CD4-positive, alpha-beta T cell (primary cell): ENCODE measurements at regions not wholly inside any gene's neighbourhood (a gene's known extent, or its start where the extent isn't known, plus 50 kb on each side); places are given as distances from the start of the nearest gene placed in this dataset.

Experiments used
- ATAC-seq: fragments of 200-7000 bp; cut with Tn5 transposase; one replicate; pipeline ENCODE4 v1.10.0; 2022; ENCODE audit warnings: mild to moderate bottlenecking; ENCODE audit not compliant: poor library complexity
- CTCF ChIA-PET: fragments of 350-600 bp; sonication (Branson Sonifier 250); formaldehyde crosslinking; loops from one replicate; lab custom pipeline; 2021; ENCODE audit warnings: antibody characterized with exemption, inconsistent platforms; lab: Charles Lee
- POLR2A ChIA-PET: fragments of 350-600 bp; sonication (Branson Sonifier 250); formaldehyde crosslinking; loops from one replicate; lab custom pipeline; 2021; ENCODE audit warnings: antibody characterized with exemption, inconsistent platforms; lab: Charles Lee
- DNase-seq, 14 experiments: peaks; one replicate each; pipeline ENCODE4 v3.0.0-alpha.2; 2013 to 2020; ENCODE audit warnings: mixed read lengths in 2 of 14
- H3K27ac ChIP-seq, 2 donors: one replicate each; pipeline versions ENCODE4 v1.5.1 to v1.7.0; 2013; ENCODE audit warnings: low read length in 2 of 2, low read depth in 1 of 2, mild to moderate bottlenecking in 1 of 2
- H3K27me3 ChIP-seq, 2 experiments: 1 replicate in 1 of 2; 2 replicates in 1 of 2; pipeline versions ENCODE4 v1.6.1 to v1.7.0; 2013; ENCODE audit warnings: low read length in 2 of 2, control low read depth in 1 of 2, mild to moderate bottlenecking in 1 of 2, moderate library complexity in 1 of 2; ENCODE audit not compliant: insufficient read depth in 2 of 2, control insufficient read depth in 1 of 2
- H3K36me3 ChIP-seq: one replicate; pipeline ENCODE4 v1.6.1; 2013; ENCODE audit warnings: low read length, control low read depth; ENCODE audit not compliant: insufficient read depth
- H3K4me1 ChIP-seq: one replicate; pipeline ENCODE4 v1.6.1; 2013; ENCODE audit warnings: low read length, control low read depth; ENCODE audit not compliant: insufficient read depth
- H3K4me3 ChIP-seq: one replicate; pipeline ENCODE4 v1.5.1; 2013; ENCODE audit warnings: mild to moderate bottlenecking, low read length, moderate library complexity
- H3K9me3 ChIP-seq, 2 experiments: 1 replicate in 1 of 2; 2 replicates in 1 of 2; pipeline versions ENCODE4 v1.6.1 to v1.7.0; 2013; ENCODE audit warnings: low read length in 2 of 2, mild to moderate bottlenecking in 2 of 2, control low read depth in 1 of 2, moderate library complexity in 1 of 2; ENCODE audit not compliant: control insufficient read depth in 1 of 2, insufficient read depth in 1 of 2
- H3K27ac Mint-ChIP-seq: one replicate; pipeline ENCODE4 v1.8.0; 2020; ENCODE audit warnings: mixed read lengths
- H3K27me3 Mint-ChIP-seq: one replicate; pipeline ENCODE4 v1.8.0; 2021; ENCODE audit warnings: mixed read lengths
- H3K36me3 Mint-ChIP-seq: one replicate; pipeline ENCODE4 v1.8.0; 2021; ENCODE audit warnings: low read depth, mixed read lengths
- H3K4me1 Mint-ChIP-seq: one replicate; pipeline ENCODE4 v1.8.0; 2021; ENCODE audit warnings: low read depth, mixed read lengths
- H3K4me3 Mint-ChIP-seq: one replicate; pipeline ENCODE4 v1.8.0; 2020; ENCODE audit warnings: mild to moderate bottlenecking, mixed read lengths
- H3K9me3 Mint-ChIP-seq: one replicate; pipeline ENCODE4 v1.8.0; 2020; ENCODE audit warnings: mixed read lengths
- CTCF ChIP-seq: fragments of 200-600 bp; IDR thresholded peaks from one replicate; pipeline ENCODE4 v1.8.0; 2022; ENCODE audit warnings: antibody characterized with exemption, mild to moderate bottlenecking
- intact Hi-C, 2 experiments: fragments of 100-400 bp; cut with DNase I in 1 of 2; cut with micrococcal nuclease in 1 of 2; formaldehyde crosslinking; loops; one replicate each; pipeline versions ENCODE4 v1.15.1 to v1.9.0; 2023 to 2025; cut with DNase I, micrococcal nuclease

DNA sequence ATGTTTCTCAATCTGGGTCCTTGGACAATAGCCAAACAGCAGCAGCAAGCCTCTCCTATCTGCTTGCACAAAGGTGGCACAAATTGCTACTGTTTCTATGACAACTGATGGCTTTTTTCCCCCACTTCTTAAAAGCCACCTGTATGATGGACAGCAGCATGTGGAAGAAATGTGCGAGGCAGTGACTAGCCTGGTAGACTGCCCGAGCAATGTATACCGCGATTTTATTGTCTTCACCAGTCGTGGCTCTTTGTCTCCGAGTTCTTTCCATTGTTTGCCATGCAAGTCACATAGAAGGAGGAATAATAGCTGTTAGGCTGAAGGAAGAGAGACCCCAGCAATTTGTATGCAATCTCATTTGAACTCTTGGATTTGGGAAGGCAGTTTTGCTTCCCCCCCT, 79.4 kb downstream of the S1PR1 start:
- no peak overlapping the region for H3K4me3 Mint-ChIP-seq
- no peaks in the 10 kb centered on the region for H3K9me3 Mint-ChIP-seq
- H3K36me3 Mint-ChIP-seq, result no peaks in the 10 kb centered on the region
- no peaks in the 10 kb centered on the region for H3K9me3 ChIP-seq
- ChIA-PET CTCF (no interaction called here), POLR2A (no interaction called here)
- H3K4me1 Mint-ChIP-seq, result peaks cover 24% of the 10 kb centered on the region
- DNase-seq (no peak), ATAC-seq (no peak)
- H3K36me3 ChIP-seq, result no peaks in the 10 kb centered on the region
- peaks cover 17% of the 10 kb centered on the region for H3K4me1 ChIP-seq
- TF ChIP-seq CTCF, result no peak
- no peak overlapping the region for H3K27ac ChIP-seq
- H3K27me3 ChIP-seq, result no peaks in the 10 kb centered on the region
- H3K27me3 Mint-ChIP-seq, result no peaks in the 10 kb centered on the region
- H3K4me3 ChIP-seq, result no peak overlapping the region
- intact Hi-C loops, result loop anchor here in 1 of 2 experiments (10.0 kb wide), 1 partner anchor 139 kb away; no protein-coding TSS in a partner anchor
- H3K27ac Mint-ChIP-seq, result no peak overlapping the region

- Mint-ChIP-seq H3K9me3 (no peaks in the 10 kb centered on the region), H3K27me3 (no peaks in the 10 kb centered on the region), H3K4me3 (no peak overlapping the region), H3K36me3 (no peaks in the 10 kb centered on the region), H3K27ac (no peak overlapping the region), H3K4me1 (peaks cover 18% of the 10 kb centered on the region)
- no peak for TF ChIP-seq CTCF
- ChIA-PET POLR2A (no interaction called here), CTCF (interaction anchor here (2.2 kb wide), 1 partner anchor 8 kb away, joined by 5 read pairs; no protein-coding TSS in a partner anchor)
- no peak for DNase-seq
- Histone ChIP-seq H3K4me3 (no peak overlapping the region), H3K27me3 (no peaks in the 10 kb centered on the region), H3K36me3 (no peaks in the 10 kb centered on the region), H3K9me3 (no peaks in the 10 kb centered on the region), H3K27ac (no peak overlapping the region), H3K4me1 (peaks cover 12% of the 10 kb centered on the region)
- no peak for ATAC-seq
- intact Hi-C loops, result loop anchor here in 1 of 2 experiments (10.0 kb wide), 1 partner anchor 138 kb away; no protein-coding TSS in a partner anchor
Observed at GRCh38 chr1:101316799-101317198, 80.0 kb downstream of the S1PR1 start.

DNA sequence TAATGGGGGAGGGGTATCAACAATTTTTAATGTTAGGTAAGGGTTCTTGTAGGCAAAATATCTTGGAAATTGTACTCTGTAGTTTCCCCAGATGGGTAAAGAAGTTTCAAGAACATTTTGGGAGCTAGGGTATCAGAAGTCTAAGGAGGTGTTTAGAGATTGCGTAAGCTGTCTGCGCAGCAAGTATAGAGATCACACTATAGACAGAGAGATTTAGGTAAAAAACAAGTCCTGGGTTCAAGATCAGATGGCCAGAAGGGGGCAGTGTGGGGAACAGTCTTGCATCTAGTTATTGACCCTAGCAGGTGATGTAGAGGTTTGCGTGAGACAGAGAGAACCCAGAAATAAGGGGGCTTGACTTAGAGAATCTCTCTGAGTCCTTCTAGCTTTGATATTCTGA, 80.8 kb downstream of the S1PR1 start:
- Histone ChIP-seq H3K9me3 (no peaks in the 10 kb centered on the region), H3K36me3 (no peaks in the 10 kb centered on the region), H3K4me1 (peaks cover 4% of the 10 kb centered on the region), H3K4me3 (no peak overlapping the region), H3K27me3 (no peaks in the 10 kb centered on the region), H3K27ac (no peak overlapping the region)
- ChIA-PET CTCF (interaction anchor here (0.9 to 2.2 kb wide), 3 partner anchors 8 to 21 kb away, joined by 3 to 5 read pairs (median 3); no protein-coding TSS in a partner anchor), POLR2A (interaction anchor here (1.8 kb wide), 1 partner anchor 8 kb away, joined by 9 read pairs; no protein-coding TSS in a partner anchor)
- DNase-seq, result no peak
- Mint-ChIP-seq H3K27me3 (no peaks in the 10 kb centered on the region), H3K27ac (no peak overlapping the region), H3K9me3 (no peaks in the 10 kb centered on the region), H3K4me1 (peaks cover 10% of the 10 kb centered on the region), H3K4me3 (no peak overlapping the region), H3K36me3 (no peaks in the 10 kb centered on the region)
- TF ChIP-seq CTCF, result no peak
- ATAC-seq, result no peak
- intact Hi-C loops, result loop anchor here in 1 of 2 experiments (10.0 kb wide), 1 partner anchor 137 kb away; no protein-coding TSS in a partner anchor
